ENCODE measurements at regions not wholly inside any gene's neighbourhood (a gene's known extent, or its start where the extent isn't known, plus 50 kb on each side); places are given as distances from the start of the nearest gene placed in this dataset.

GRCh38 chr11:91810871-91811270, 413.7 kb upstream of the FAT3 start:
- no peak overlapping the region for H3K27ac ChIP-seq
- H3K9me3 ChIP-seq, result peaks cover 0 to 8% of the 10 kb centered on the region in 2 donors

GRCh38 chr11:91805293-91805692, 419.3 kb upstream of the FAT3 start:
- H3K27me3 ChIP-seq, result no peaks in the 10 kb centered on the region
- no peak for DNase-seq (ENCODE audit: low spot score)
- H3K27ac ChIP-seq, result no peak overlapping the region
- H3K4me3 ChIP-seq, result no peak overlapping the region
- TF ChIP-seq, protein P1, sequence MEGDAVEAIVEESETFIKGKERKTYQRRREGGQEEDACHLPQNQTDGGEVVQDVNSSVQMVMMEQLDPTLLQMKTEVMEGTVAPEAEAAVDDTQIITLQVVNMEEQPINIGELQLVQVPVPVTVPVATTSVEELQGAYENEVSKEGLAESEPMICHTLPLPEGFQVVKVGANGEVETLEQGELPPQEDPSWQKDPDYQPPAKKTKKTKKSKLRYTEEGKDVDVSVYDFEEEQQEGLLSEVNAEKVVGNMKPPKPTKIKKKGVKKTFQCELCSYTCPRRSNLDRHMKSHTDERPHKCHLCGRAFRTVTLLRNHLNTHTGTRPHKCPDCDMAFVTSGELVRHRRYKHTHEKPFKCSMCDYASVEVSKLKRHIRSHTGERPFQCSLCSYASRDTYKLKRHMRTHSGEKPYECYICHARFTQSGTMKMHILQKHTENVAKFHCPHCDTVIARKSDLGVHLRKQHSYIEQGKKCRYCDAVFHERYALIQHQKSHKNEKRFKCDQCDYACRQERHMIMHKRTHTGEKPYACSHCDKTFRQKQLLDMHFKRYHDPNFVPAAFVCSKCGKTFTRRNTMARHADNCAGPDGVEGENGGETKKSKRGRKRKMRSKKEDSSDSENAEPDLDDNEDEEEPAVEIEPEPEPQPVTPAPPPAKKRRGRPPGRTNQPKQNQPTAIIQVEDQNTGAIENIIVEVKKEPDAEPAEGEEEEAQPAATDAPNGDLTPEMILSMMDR (IDR thresholded peaks at IDR 0.05), result no peak
- H3K36me3 ChIP-seq, result no peaks in the 10 kb centered on the region
- peaks cover 0 to 8% of the 10 kb centered on the region in 2 donors for H3K9me3 ChIP-seq
- H3K4me1 ChIP-seq, result no peaks in the 10 kb centered on the region

More at GRCh38 chr11:91810871-91811270, 413.7 kb upstream of the FAT3 start:
- H3K4me1 ChIP-seq, result no peaks in the 10 kb centered on the region
- DNase-seq (ENCODE audit: low spot score), result no peak
- no peak overlapping the region for H3K4me3 ChIP-seq
- TF ChIP-seq, protein P1 (IDR thresholded peaks at IDR 0.05), result no peak
- no peaks in the 10 kb centered on the region for H3K36me3 ChIP-seq
- H3K27me3 ChIP-seq, result no peaks in the 10 kb centered on the region

GRCh38 chr11:91804042-91804441, 420.6 kb upstream of the FAT3 start:
- H3K27me3 ChIP-seq, result no peaks in the 10 kb centered on the region
- H3K9me3 ChIP-seq, result no peaks in the 10 kb centered on the region
- DNase-seq (ENCODE audit: low spot score), result no peak
- TF ChIP-seq, protein P1 (IDR thresholded peaks at IDR 0.05), result no peak
- H3K4me1 ChIP-seq, result no peaks in the 10 kb centered on the region
- H3K4me3 ChIP-seq, result no peak overlapping the region
- no peaks in the 10 kb centered on the region for H3K36me3 ChIP-seq
- H3K27ac ChIP-seq, result no peak overlapping the region

DNA sequence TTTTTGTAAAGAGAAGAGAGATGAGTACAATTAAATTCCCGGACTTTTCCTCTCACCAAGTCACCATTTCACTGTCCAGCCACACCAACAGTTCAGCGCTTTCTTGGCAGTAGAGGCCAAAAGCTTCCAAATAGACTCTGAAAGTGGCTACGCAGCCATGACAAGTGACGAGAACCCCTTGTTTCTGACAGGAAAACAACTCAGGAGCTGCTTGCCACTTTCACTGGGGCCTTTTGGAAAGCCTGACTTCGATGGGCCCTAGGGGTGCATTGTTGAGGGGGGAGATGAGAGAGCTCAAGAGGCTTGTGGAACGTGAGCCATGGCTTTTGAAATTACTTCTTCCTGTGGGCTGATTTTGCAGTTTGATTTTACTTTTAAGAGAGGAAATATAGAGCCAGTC, 422.1 kb upstream of the FAT3 start:
- TF ChIP-seq, protein P1 (IDR thresholded peaks at IDR 0.05), result no peak
- Histone ChIP-seq H3K27ac (no peak overlapping the region), H3K4me1 (no peaks in the 10 kb centered on the region), H3K27me3 (no peaks in the 10 kb centered on the region), H3K36me3 (no peaks in the 10 kb centered on the region), H3K4me3 (no peak overlapping the region), H3K9me3 (no peaks in the 10 kb centered on the region)
- no peak for DNase-seq (ENCODE audit: low spot score)

GRCh38 chr11:91800208-91800914, 424.3 kb upstream of the FAT3 start:
- no peaks in the 10 kb centered on the region for H3K4me1 ChIP-seq
- no peaks in the 10 kb centered on the region for H3K36me3 ChIP-seq
- TF ChIP-seq, protein P1 (IDR thresholded peaks at IDR 0.05), result no peak
- DNase-seq (ENCODE audit: low spot score), result no peak
- no peaks in the 10 kb centered on the region for H3K9me3 ChIP-seq
- no peak overlapping the region for H3K27ac ChIP-seq
- no peak overlapping the region for H3K4me3 ChIP-seq
- no peaks in the 10 kb centered on the region for H3K27me3 ChIP-seq

DNA sequence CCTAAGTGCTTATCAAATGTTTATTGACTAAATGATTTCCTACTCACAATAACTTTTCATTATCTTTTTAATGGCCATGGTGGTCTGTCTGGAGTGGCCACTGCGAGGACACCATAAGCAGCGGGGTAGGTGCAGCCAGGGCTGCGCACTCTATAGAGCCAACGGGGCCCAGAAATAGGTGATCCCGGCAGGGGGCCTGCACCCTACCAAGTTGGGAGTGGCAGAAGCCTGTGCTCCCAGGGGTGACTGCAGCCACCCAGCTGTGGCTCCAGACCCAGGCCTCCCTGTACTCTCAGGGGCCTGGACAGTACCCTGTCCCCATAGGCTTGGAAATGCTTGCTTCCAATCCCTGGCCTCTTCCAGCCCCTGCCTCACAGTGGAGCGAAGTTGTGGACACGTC, 426.4 kb upstream of the FAT3 start:
- Histone ChIP-seq H3K27ac (no peak overlapping the region), H3K27me3 (no peaks in the 10 kb centered on the region), H3K36me3 (no peaks in the 10 kb centered on the region), H3K4me3 (no peak overlapping the region), H3K9me3 (no peaks in the 10 kb centered on the region), H3K4me1 (no peaks in the 10 kb centered on the region)
- TF ChIP-seq, protein P1 (IDR thresholded peaks at IDR 0.05), result no peak
- DNase-seq (ENCODE audit: low spot score), result no peak

All from right atrium auricular region (tissue), 2 donors.